Neural progenitor cell (in vitro differentiated cells): ENCODE measurements at regions not wholly inside any gene's neighbourhood (a gene's known extent, or its start where the extent isn't known, plus 50 kb on each side); places are given as distances from the start of the nearest gene placed in this dataset.

Experiments
- DNase-seq: peaks from one replicate; pipeline ENCODE4 v3.0.0-alpha.2; 2016; ENCODE audit warnings: low spot score
- H2AFZ ChIP-seq: fragments of 200-600 bp; sonication (generic); replicated peaks from 2 replicates; pipeline ENCODE4 v1.6.1; 2016; ENCODE audit warnings: antibody characterized with exemption
- H3F3A ChIP-seq: fragments of 200-600 bp; sonication (generic); 2 replicates; pipeline ENCODE4 v1.6.1; 2016; ENCODE audit warnings: antibody characterized with exemption, low read depth
- H3K27ac ChIP-seq: fragments of 200-600 bp; sonication (generic); 2 replicates; pipeline ENCODE4 v1.5.1; 2016; ENCODE audit warnings: mild to moderate bottlenecking
- H3K27me3 ChIP-seq: fragments of 200-600 bp; sonication (generic); 2 replicates; pipeline ENCODE4 v1.6.1; 2016; ENCODE audit warnings: mild to moderate bottlenecking, moderate library complexity
- H3K36me3 ChIP-seq: fragments of 200-600 bp; sonication (generic); 2 replicates; pipeline ENCODE4 v1.5.1; 2016
- H3K4me1 ChIP-seq: fragments of 200-600 bp; sonication (generic); 2 replicates; pipeline ENCODE4 v1.6.1; 2016; ENCODE audit warnings: mixed run types
- H3K4me2 ChIP-seq: fragments of 200-600 bp; sonication (generic); 2 replicates; pipeline ENCODE4 v1.6.1; 2016
- H3K4me3 ChIP-seq: fragments of 200-600 bp; sonication (generic); 2 replicates; pipeline ENCODE4 v1.5.1; 2016
- H3K79me2 ChIP-seq: fragments of 200-600 bp; sonication (generic); 2 replicates; pipeline ENCODE4 v1.6.1; 2016; ENCODE audit warnings: low read depth
- H3K9ac ChIP-seq: fragments of 200-600 bp; sonication (generic); 2 replicates; pipeline ENCODE4 v1.6.1; 2016
- H3K9me3 ChIP-seq: fragments of 200-600 bp; sonication (generic); 2 replicates; pipeline ENCODE4 v1.5.1; 2016; ENCODE audit warnings: low read depth
- H4K20me1 ChIP-seq: fragments of 200-600 bp; sonication (generic); 2 replicates; pipeline ENCODE4 v1.6.1; 2016; ENCODE audit warnings: low read depth
- H3K27ac Mint-ChIP-seq: 3 replicates; pipeline ENCODE4 v1.8.0; 2021; ENCODE audit warnings: mixed read lengths
- H3K27me3 Mint-ChIP-seq: 2 replicates; pipeline ENCODE4 v1.8.0; 2022; ENCODE audit warnings: low read depth, mild to moderate bottlenecking, inconsistent platforms, moderate library complexity, mixed read lengths; ENCODE audit not compliant: insufficient read depth
- H3K36me3 Mint-ChIP-seq: 3 replicates; pipeline ENCODE4 v1.8.0; 2021; ENCODE audit warnings: mixed read lengths
- H3K4me1 Mint-ChIP-seq: 3 replicates; pipeline ENCODE4 v1.8.0; 2021; ENCODE audit warnings: mixed read lengths
- H3K4me3 Mint-ChIP-seq: 3 replicates; pipeline ENCODE4 v1.8.0; 2021; ENCODE audit warnings: mild to moderate bottlenecking, moderate library complexity, mixed read lengths
- H3K9me3 Mint-ChIP-seq: 3 replicates; pipeline ENCODE4 v1.8.0; 2020; ENCODE audit warnings: mixed read lengths
- CTCF ChIP-seq: fragments of 200-600 bp; sonication (generic); IDR thresholded peaks from 2 replicates; pipeline ENCODE4 v1.5.1; 2017; ENCODE audit warnings: antibody characterized with exemption, mild to moderate bottlenecking
- EZH2 ChIP-seq: fragments of 200-600 bp; sonication (generic); IDR thresholded peaks from 2 replicates; pipeline ENCODE4 v1.6.1; 2017; ENCODE audit warnings: antibody characterized with exemption, mild to moderate bottlenecking, moderate library complexity
- EZH2phosphoT487 ChIP-seq: fragments of 200-600 bp; sonication (generic); IDR thresholded peaks from 2 replicates; pipeline ENCODE4 v1.6.1; 2017; ENCODE audit warnings: antibody characterized with exemption

- Histone ChIP-seq H3K4me1 (peaks cover 49% of the 10 kb centered on the region), H3F3A (peaks cover 25% of the 10 kb centered on the region), H3K27ac (no peak overlapping the region), H2AFZ (no peak overlapping the region), H3K36me3 (no peaks in the 10 kb centered on the region), H3K9me3 (no peaks in the 10 kb centered on the region), H3K27me3 (peaks cover 6% of the 10 kb centered on the region), H3K4me2 (no peak overlapping the region), H4K20me1 (no peaks in the 10 kb centered on the region), H3K4me3 (no peak overlapping the region), H3K79me2 (no peaks in the 10 kb centered on the region), H3K9ac (no peak overlapping the region)
- TF ChIP-seq EZH2 = no peak
- TF ChIP-seq CTCF = no peak
- Mint-ChIP-seq H3K9me3 (peaks cover 5% of the 10 kb centered on the region), H3K36me3 (no peaks in the 10 kb centered on the region), H3K4me3 (peak overlapping the region; percentile 22), H3K27ac (no peak overlapping the region), H3K27me3 (peaks cover 38% of the 10 kb centered on the region), H3K4me1 (peaks cover 43% of the 10 kb centered on the region)
- DNase-seq = no peak
Measured at GRCh38 chr14:101336183-101336582, 225.1 kb upstream of the DIO3 start.

GRCh38 chr14:101337053-101337452 lies 224.2 kb upstream of the DIO3 start:
- Histone ChIP-seq H3K4me3 (no peak overlapping the region), H4K20me1 (no peaks in the 10 kb centered on the region), H3K79me2 (no peaks in the 10 kb centered on the region), H3K9ac (no peak overlapping the region), H3K36me3 (no peaks in the 10 kb centered on the region), H3K4me1 (peaks cover 49% of the 10 kb centered on the region), H3K9me3 (no peaks in the 10 kb centered on the region), H3F3A (peaks cover 25% of the 10 kb centered on the region), H3K27me3 (peaks cover 6% of the 10 kb centered on the region), H3K4me2 (no peak overlapping the region), H2AFZ (no peak overlapping the region), H3K27ac (no peak overlapping the region)
- no peak overlapping the region for H3K4me3 Mint-ChIP-seq
- no peak for DNase-seq
- TF ChIP-seq CTCF = no peak
- TF ChIP-seq EZH2 = no peak
- no peak for TF ChIP-seq EZH2phosphoT487
- H3K27me3 Mint-ChIP-seq = peaks cover 36% of the 10 kb centered on the region
- H3K4me1 Mint-ChIP-seq = peaks cover 38% of the 10 kb centered on the region
- no peaks in the 10 kb centered on the region for H3K36me3 Mint-ChIP-seq
- H3K27ac Mint-ChIP-seq = no peak overlapping the region
- peaks cover 11% of the 10 kb centered on the region for H3K9me3 Mint-ChIP-seq

- no peak overlapping the region for H2AFZ ChIP-seq
- H3K4me3 ChIP-seq = no peak overlapping the region
- no peak overlapping the region for H3K9ac ChIP-seq
- H3K4me1 Mint-ChIP-seq = peaks cover 20% of the 10 kb centered on the region
- H3K9me3 Mint-ChIP-seq = peaks cover 24% of the 10 kb centered on the region
- H3K79me2 ChIP-seq = no peaks in the 10 kb centered on the region
- H3K4me2 ChIP-seq = no peak overlapping the region
- no peaks in the 10 kb centered on the region for H3K36me3 ChIP-seq
- H3K9me3 ChIP-seq = no peaks in the 10 kb centered on the region
- H3K27me3 Mint-ChIP-seq = peaks cover 17% of the 10 kb centered on the region
- H3F3A ChIP-seq = peaks cover 6% of the 10 kb centered on the region
- H3K27ac Mint-ChIP-seq = no peak overlapping the region
- DNase-seq = no peak
- H3K27ac ChIP-seq = no peak overlapping the region
- no peaks in the 10 kb centered on the region for H4K20me1 ChIP-seq
- no peak overlapping the region for H3K4me3 Mint-ChIP-seq
- H3K36me3 Mint-ChIP-seq = no peaks in the 10 kb centered on the region
- H3K4me1 ChIP-seq = peaks cover 29% of the 10 kb centered on the region
- TF ChIP-seq CTCF = no peak
- TF ChIP-seq EZH2phosphoT487 = no peak
- TF ChIP-seq EZH2 = no peak
- peaks cover 6% of the 10 kb centered on the region for H3K27me3 ChIP-seq
Measured at GRCh38 chr14:101340556-101340955, 220.7 kb upstream of the DIO3 start.
